Islet precursor cell (in vitro differentiated cells): ENCODE measurements at regions not wholly inside any gene's neighbourhood (a gene's known extent, or its start where the extent isn't known, plus 50 kb on each side); places are given as distances from the start of the nearest gene placed in this dataset.

Experiments
- DNase-seq: peaks from one replicate; pipeline ENCODE4 v3.0.0-alpha.2; 2018

DNA sequence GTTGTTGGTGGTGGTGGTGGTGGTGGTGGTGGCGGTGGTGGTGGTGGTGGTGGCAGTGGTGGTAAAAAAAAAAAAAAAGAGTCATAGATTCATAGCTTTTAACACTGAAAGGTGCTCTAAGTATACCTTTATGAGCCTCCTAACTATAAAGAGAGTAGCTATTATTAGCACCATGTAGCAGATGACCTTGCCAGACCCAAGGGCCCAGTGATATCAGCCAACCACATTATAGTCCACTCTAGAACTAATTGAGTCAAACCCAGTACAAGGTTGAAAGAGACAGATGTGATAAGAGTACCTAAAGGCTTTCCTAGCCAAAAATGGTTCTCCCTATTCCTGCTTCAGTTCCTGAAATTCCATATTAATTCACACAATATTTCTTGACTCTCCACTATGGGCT lies 245.3 kb downstream of the HACE1 start:
- DNase-seq: no peak

DNA sequence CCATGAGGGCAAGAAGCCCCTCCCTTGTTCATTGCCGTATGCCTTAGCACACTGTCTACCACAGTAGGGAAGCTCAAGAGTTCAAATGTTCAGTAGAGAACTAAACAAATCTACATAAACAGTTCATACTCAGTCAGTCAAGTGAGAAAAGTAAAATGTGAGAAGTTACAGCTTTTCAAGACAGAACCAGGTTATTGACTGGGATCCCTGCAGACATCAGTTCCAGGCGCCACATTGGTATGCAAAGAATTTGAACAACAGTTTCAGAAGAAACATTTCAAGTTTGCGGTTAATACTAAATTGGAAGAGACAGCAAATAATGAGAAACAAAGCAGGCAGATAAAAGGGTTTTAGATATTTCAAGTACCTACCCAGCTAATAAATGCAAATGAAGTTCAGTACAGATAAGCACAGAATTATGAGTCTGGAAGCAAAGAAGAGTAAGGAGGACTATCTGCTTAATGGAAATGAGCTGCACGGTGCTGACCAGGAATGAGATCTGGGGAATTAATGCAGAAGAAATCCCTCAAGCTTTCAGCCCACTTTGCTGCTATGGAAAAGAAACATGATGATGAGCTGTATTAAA lies 246.2 kb downstream of the HACE1 start:
- peak; percentile 77 for DNase-seq

DNA sequence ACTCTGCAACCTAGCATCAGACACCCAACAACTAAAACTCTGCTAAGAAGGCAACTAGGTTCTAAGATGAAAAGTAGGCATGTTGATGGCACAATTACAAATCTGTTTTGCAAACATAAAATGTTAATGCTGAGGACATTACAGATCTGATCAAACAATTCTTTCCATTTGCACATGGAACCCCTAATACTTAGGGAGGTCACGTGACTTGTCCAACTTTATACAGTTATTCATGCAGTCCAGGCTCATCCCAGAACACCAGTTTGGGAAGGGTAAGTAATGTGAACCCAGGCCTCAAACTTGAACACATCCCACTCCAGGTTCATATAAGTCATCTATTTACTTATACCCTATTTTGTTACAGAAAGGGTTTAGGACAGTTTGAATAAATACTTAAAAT lies 247.2 kb downstream of the HACE1 start:
- no peak for DNase-seq

DNA sequence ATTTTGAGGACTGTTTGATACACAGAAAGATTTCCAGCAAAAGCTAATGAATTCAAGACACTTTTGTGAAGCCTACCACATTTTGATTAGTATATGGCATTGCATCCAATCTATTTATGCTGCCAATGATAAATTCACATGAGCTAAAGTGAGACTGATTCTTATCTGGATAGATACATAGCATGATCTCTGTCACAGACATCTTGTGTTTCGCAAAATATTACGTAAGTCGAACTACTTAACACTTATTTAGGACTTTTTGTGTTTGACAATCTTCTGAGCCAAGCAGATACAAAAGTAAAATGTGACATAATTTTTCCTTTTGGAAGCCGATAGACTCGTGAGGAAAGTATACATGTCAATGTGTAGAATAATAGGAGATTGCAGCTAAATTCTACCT lies 251.6 kb downstream of the HACE1 start:
- DNase-seq: no peak

DNA sequence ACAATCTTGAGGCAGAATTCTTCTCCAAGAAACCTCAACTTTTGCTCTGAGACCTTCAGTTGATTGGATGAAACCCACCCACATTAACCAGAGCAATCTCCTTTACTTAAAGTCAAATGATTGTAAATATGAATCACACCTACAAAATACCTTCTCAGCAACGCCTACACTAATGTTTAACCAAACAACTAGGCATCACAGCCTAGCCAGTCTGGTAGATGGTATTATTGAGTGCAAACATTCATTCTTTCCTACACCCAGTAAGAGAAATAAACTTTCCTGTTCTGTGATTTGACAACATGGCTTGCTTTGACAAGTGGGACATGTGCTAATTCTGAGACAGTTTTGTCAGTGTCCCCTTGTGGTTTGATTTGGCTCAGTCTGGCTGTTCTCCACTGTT lies 252.2 kb downstream of the HACE1 start:
- DNase-seq: no peak

DNA sequence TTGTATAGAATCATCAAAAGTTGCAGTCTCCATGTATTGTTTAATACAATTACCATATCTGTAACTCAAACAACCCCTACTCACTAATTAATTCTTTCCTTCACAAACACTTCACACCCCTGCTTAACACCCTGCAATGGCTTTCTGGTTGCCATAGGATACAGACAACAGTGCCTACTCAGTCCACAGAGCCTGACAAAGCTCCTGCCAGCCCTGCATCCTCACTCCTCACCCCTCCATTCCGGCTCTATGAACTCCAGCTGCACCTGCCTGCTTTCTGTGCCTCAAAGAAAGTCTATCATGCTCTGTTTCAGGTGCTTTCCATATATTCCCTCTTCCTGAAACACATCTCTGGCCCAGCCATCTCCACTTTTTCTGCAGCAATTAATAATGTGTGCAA lies 253.4 kb downstream of the HACE1 start:
- DNase-seq: no peak

DNA sequence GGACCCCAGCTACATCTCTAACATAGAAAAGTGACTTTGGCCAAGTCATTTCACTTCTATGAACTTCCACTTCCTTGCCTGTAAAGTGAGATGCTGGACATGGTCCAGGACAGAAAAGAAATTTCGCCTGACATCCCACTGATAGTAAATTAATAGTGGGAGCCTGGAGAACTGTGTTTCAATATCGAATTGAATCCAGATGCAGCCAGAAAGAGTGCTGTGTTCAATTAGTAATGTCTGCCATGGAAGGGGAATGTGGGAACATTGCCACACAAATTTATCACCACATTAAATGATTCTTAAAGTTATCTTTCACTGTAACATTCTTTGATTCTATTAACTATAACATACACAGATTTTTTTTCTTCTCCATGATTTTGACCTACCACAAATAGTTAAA lies 255.0 kb downstream of the HACE1 start:
- no peak for DNase-seq

DNA sequence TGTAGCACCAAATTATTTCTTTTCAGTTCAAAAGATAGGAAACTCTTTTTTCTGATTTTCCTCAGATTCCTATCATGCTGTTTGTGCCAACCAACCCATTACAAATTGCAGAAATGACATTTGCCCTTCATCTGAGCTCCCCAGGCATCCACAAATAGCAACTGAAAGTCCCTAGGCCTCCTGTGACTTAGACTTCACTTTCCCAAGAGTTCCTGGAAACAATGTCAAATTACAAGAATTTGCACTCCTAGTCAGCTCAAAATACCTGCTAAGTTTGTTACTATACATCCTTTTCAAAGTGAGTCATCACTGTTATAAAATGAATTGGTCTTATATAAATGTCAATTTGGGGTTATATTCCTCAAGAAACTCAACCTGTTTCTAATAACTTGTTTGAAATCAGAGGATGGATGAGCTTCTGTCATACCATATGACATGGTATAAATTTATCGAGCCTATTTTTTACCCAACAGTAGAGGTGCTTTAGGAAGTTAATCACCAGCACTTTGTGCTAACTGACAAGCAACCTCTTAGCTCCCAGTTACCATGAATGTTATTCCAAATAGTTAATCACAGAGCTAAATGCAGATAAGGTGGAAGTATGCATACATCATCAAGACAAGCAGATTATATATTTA lies 256.5 kb downstream of the HACE1 start:
- DNase-seq: no peak

DNA sequence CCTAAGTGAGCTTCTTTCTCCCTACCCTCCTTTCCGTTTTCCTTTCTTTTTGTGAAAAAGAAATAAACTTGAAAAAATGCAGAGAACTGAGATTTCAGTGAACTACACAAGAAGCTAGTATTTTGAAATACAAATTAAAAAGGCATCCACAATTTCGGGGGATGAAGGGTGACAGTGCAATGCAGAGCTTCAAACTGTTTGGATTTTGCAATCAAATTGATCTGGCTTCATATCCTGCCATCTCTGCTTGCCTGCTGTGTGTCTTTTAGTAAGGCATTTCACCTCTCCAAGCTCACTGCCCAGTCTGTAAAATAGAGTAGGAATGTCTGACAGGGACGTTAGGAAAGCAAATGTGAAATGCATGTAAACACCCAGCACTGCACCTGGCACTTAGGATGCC lies 258.0 kb downstream of the HACE1 start:
- no peak for DNase-seq

DNA sequence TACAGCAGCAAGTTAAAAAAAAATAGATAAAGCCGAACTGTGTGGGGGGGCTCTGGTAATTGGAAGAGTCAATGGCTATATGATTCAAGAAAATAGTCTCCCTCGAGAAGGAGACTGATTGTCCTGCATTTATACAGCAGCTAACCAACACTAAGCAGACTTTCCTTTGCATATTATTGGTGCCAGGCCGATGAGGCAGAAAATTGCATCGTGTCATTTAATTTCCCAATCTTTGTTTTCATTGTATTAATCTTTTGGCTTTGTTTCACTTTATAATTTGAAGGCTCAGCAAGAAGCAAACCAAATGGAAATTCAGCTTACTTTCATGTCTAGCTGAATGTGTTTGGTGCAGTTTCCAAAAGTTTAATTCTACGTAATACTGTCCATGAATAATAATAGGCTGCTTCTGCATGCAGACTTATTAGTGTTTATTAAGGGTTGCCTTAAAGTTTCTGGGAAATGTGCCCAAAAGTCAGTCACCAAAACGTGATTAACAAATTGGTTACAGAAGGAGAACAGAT lies 258.5 kb downstream of the HACE1 start:
- DNase-seq: no peak

DNA sequence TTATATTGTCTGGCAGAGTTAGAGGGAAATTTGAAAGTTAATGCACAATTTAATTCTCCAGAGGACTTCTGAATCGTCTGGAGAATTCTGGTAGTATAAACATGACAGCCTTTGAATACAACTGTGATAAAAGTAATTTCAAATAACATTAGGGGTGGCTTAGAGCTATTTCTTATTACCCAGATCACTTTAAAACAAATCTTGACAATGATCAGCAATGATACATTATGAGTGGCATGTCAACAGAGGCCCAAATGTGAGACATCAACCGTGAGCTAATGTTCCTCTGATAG lies 259.1 kb downstream of the HACE1 start:
- no peak for DNase-seq

DNA sequence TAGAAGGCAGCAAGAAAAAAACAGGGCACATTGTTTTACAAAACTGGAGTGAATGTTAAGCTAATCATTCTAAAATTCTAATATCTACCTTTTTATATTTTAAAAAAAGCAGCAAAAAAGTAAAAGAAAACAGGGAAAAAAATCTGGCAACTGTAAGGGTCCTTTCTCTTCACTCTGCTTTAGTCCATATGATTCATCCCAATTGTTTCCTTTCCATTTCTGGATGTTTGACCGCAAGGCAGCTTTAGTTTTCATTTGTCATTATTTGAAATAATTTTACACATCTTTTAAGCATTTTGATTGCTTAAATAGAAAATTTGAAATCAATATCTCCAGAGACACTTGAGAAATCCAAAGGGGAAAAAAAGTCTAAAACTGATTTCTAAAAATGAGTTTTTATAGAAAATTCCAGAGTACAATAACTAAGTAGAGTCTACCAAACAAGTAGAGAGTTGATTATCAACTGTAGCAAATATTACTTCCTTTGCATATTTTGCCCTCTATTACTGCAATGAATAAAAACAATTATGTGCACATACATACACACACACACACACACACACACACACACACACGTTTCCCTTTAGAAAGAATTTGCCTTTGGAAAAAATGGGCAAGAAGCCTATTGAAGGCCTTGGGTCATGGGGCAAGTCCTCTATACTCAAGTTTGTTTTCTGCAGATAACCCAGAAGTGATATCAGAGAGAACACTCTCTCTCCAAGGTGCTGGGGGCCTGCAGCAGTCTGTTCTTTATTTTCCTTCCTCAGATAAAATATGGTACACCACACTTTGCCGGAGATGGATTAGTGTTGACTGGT lies 259.7 kb downstream of the HACE1 start:
- DNase-seq: no peak

DNA sequence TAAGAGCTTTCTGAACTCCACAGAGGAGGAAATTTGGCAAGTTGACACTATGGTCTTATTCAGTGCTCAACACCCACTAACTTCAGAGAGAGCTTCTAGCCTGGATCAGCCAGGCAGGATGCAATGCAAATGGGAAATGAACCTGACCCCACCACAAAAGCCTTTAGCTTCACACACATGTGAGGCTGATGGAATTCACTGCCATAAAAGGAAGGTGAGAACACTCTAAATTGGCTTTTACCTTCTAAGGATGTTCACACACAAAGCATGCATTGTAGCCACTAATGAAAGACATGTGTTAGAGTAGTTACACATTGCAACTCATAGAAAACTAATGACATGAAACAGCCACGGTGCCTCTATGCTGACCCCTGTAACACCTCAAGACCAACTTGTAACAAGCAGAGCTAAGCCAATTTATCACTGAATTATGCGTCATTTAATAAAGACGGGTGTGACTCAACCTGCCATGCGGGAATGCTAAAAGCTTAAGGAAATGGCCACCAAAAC lies 262.1 kb downstream of the HACE1 start:
- DNase-seq: no peak

DNA sequence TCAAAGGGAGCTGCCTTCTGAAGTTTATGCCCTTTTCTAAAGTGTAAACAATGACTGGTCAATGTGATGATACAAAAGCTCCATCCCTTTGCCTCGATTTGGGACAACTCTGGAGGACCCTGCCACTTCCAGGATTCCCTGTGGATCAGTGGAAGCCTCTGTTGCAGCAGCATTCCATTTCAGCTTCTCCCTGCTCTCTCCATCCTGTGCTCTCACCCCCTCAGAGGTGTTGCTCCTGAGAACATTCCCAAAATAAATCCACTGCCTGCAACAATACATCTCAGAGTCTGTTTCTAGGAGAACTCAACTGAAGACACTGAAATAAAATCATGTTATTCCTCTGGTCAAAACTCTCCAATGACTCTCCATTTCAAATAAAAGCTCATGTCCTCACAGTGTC lies 263.6 kb downstream of the HACE1 start:
- no peak for DNase-seq

DNA sequence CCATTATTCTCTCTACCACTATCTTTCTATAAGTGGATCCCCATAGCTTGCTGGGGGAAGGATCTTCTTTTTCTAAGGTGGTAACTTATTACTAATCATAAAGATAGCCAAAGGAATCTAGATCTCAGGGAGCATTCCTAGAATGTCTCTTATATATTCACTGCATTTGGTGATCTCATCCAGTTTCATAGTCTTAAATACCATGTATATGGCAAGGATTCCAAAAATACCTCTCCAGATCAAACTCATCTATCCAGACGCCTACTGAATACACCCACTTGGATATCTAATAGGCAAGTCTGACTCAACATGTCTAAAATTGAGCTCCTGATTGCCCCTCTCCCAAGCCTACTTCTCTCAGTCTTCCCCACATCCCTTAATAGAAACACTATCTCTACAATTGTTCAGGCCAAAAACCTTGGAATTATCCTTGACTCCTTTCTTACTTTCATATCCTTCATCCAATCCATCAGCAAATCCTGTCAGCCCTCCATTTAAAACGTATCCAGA lies 264.4 kb downstream of the HACE1 start:
- DNase-seq: no peak

DNA sequence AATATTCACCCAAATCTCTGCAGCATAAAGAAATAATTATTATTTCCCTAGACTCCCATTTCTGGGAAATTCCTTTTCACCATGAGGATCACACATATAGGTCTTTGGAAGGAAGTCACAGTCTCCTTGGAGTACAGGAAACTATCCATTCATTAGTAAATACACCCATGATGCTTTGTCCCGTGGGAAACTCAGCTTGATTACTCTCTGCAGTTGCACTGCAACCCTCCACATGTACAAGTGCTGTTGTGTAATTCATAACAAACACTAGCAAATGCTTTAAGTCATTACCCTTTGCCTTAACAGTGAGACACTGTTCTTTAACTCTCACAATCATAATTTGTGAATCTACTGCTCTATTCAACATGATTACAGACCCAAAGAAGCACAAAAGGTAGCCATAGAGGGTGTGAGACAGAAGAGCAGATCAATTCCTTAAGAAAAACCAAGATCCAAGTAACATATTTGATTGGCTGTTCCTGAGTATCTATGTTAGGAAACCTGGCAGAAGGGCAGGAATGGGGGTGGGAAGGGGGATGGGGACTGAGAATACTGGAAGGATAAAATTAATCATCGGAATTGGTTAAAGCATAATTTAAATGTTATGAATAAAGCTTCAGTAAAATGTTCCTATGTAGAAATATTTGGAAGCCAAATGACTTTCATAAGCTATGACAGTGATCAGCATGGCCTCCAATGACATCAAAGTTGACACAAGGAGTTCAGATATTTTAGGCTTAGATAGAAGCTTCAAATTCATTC lies 268.0 kb downstream of the HACE1 start:
- DNase-seq: no peak

DNA sequence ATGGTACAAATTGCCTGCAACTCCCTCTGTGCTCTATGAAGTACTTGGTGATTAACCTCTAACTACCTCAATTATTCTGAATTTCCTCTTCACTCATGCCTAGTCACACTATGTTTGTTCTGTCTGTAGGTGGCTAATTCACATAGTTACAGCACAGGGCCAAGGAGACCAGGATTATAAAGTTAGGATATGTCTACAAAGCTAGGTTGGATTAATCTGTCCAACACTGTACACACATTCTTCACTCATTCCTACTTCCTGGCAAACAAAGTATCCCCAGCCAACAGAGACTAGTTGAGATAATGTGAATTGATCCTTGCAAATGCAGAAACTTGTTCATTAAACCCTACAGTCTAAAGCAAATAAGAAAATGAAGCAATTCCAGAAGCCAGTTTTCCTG lies 269.8 kb downstream of the HACE1 start:
- no peak for DNase-seq

DNA sequence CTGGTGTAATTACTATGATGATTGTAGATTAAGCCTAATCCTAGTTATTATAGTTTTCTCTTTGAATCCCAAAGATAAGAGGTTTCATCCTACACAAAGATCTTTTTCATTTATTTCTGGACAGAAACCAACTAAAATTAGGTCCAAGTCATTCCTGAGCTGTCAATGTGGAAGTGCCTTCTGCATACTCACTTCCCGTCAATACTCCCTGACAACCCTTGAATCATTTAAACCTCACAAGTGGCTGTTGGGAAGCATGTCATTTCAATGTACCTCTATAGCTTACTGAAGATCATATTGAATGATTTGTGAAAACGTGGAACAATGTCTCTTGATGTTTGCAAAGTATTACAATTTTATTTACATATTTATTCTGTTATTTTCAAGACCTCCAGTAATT lies 274.1 kb downstream of the HACE1 start:
- DNase-seq: no peak

DNA sequence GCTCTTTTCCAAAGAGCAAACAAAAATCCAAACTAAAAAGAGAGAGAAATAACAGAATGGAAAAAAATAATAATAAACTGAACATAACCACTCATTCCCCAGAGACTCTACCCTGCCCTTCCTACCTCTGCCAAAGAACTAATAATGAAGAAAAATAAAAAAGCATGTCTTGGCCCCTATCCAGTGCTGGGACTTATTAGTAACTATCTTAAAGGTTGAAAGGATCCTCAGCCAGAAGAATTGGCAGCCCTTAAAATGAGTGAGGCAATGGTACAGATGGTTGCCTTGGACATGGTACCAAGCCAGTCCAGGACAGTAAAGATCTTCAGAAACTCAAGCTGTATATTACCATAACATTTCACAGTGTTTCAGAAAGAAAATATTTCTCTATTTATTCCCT lies 279.3 kb downstream of the HACE1 start:
- DNase-seq: no peak

DNA sequence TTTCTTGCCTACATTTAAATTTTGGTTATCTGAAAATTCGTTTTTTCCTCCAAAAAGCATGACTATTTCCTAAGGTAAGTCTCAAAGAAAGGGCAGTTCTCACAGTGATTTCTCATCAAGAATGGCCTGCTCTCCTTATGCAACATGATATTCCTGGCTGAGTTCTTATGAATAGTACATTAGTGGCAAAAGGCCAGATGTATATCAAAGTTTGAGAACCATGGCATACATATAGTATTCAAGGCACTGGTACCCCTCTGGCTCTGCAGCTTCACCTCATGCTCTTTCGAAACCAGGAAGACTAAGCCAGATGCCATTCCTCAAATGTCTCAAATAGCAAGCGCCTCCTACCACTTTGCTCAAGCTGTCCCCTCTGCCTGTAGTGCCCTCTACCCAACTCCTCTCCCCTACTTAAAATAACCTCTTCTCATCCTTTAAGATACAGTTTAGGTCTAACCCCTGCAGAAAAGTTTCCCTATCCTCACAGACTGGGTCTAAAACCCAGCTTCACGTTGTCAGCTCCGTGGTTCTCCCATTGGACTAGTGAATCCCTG lies 280.3 kb downstream of the HACE1 start:
- DNase-seq: peak; percentile 54

DNA sequence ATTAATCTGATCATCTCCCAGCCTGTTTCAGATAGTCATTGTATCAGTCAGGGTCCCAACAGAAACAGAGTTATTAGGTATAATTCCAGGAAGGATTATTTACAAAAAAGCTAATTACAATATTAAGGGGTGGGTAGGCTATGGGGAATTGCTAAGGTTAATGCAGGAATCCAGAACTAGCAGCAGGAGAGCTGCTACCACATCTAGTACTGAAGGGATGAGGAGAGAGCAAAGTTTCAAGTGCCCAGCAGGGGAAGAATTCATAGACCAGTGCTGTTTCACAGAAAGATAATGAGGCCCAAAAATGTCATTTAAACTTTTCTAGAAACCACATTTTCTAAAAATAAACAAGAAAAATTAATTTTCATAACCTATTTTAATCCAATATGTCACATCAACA lies 284.2 kb downstream of the HACE1 start:
- DNase-seq: no peak

DNA sequence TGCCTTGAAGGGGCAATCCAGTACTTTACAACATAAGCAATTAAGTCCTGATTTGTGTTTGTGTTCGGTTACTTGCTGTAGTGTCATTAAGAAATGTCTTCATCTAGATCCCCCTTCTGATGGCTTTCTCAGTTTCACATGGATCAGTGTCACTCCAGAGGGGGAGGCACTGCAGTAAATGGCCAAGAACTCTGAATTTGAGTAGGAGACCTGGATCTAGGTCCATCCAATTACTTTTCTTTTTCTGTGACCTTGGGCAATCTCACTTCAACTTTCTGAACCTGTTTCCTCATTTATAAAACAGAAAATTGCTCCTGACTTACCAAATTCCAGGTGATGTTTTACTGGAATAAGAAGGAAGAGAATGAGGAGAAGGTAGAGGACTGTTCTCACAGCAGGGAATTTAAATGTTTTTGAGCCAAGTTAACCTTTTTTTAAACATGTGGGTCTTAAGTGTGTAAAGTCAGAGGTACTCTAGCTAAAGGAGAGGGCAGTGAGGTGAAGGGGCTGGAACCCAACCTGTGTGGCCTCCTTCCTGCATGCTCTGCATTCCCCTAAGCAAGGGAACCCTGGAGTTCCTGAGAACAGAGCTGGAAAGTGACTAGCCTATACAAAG lies 285.5 kb downstream of the HACE1 start:
- no peak for DNase-seq
